ENCODE measurements at regions not wholly inside any gene's neighbourhood (a gene's known extent, or its start where the extent isn't known, plus 50 kb on each side); places are given as distances from the start of the nearest gene placed in this dataset.
"Not testable (repeated sequence)": the region's sequence is repeated elsewhere in the genome, so short reads cannot be mapped to it uniquely, and the experiment has no call there.

GRCh38 chr6:85005494-85005893 lies 241.1 kb upstream of the TBX18 start:
- no peak for DNase-seq

- no peak for DNase-seq
These were observed 240.1 kb upstream of the TBX18 start for GRCh38 chr6:85004361-85004995.

- no peak for DNase-seq
These were observed 238.4 kb upstream of the TBX18 start for GRCh38 chr6:85002847-85003246.

- no peak for DNase-seq
These were observed 235.6 kb upstream of the TBX18 start for GRCh38 chr6:85000001-85000400.

GRCh38 chr6:84998223-84998622 lies 233.8 kb upstream of the TBX18 start:
- DNase-seq, result no peak

GRCh38 chr6:84988766-84989165 lies 224.4 kb upstream of the TBX18 start:
- DNase-seq, result not testable (repeated sequence)

GRCh38 chr6:84985490-84985889 lies 221.1 kb upstream of the TBX18 start:
- DNase-seq, result not testable (repeated sequence)

GRCh38 chr6:84979541-84979940 lies 215.1 kb upstream of the TBX18 start:
- no peak for DNase-seq

- DNase-seq, result no peak
These were observed 212.9 kb upstream of the TBX18 start for GRCh38 chr6:84977363-84977705.

- DNase-seq, result no peak
These were observed 212.3 kb upstream of the TBX18 start for GRCh38 chr6:84976526-84977362.

- no peak for DNase-seq
These were observed 210.9 kb upstream of the TBX18 start for GRCh38 chr6:84975316-84975715.

- DNase-seq, result no peak
These were observed 209.2 kb upstream of the TBX18 start for GRCh38 chr6:84973606-84974005.

GRCh38 chr6:84967965-84968364 lies 203.6 kb upstream of the TBX18 start:
- DNase-seq, result no peak

GRCh38 chr6:84967389-84967788 lies 203.0 kb upstream of the TBX18 start:
- no peak for DNase-seq

- DNase-seq, result no peak
These were observed 188.8 kb upstream of the TBX18 start for GRCh38 chr6:84953111-84953755.

- DNase-seq, result not testable (repeated sequence)
These were observed 180.5 kb upstream of the TBX18 start for GRCh38 chr6:84944926-84945325.

GRCh38 chr6:84943905-84944304 lies 179.5 kb upstream of the TBX18 start:
- DNase-seq, result no peak

GRCh38 chr6:84941609-84942008 lies 177.2 kb upstream of the TBX18 start:
- not testable (repeated sequence) for DNase-seq

GRCh38 chr6:84929212-84929611 lies 164.8 kb upstream of the TBX18 start:
- no peak for DNase-seq

GRCh38 chr6:84927551-84927950 lies 163.2 kb upstream of the TBX18 start:
- DNase-seq, result no peak

- no peak for DNase-seq
These were observed 162.1 kb upstream of the TBX18 start for GRCh38 chr6:84926189-84927155.

- DNase-seq, result no peak
These were observed 157.5 kb upstream of the TBX18 start for GRCh38 chr6:84921891-84922290.

GRCh38 chr6:84920021-84920420 lies 155.6 kb upstream of the TBX18 start:
- no peak for DNase-seq
